HCT116 (cell line): ENCODE measurements at regions not wholly inside any gene's neighbourhood (a gene's known extent, or its start where the extent isn't known, plus 50 kb on each side); places are given as distances from the start of the nearest gene placed in this dataset.

Experiments used
- ATAC-seq: fragments of 200-7000 bp; cut with Tn5 transposase; 2 replicates; pipeline ENCODE4 v1.9.1; 2020; ENCODE audit warnings: mild to moderate bottlenecking, moderate library complexity
- BruUV-seq: library from RNA; stranded (reverse); fragments of 400-500 nt; replicated peaks from 2 replicates; lab custom pipeline; 2021; lab: Mats Ljungman, UMichigan
- CTCF ChIA-PET: fragments of 300-600 bp; sonication (Branson Sonifier 250); formaldehyde crosslinking; loops from one replicate; lab custom pipeline; 2021; ENCODE audit warnings: antibody characterized with exemption; lab: Charles Lee
- POLR2A ChIA-PET: fragments of 300-600, 350-600 bp; sonication (Branson Sonifier 250); formaldehyde crosslinking; loops from one replicate; lab custom pipeline; 2021; ENCODE audit warnings: antibody characterized with exemption; lab: Charles Lee
- RAD21 ChIA-PET, 2 experiments: fragments of 300-600 bp; sonication (Branson Sonifier 250); formaldehyde crosslinking; loops; one replicate each; lab custom pipeline; 2023; ENCODE audit warnings: low total read pairs in 2 of 2; ENCODE audit not compliant: uncharacterized antibody in 2 of 2, unreplicated experiment in 2 of 2, low non-redundant PET in 1 of 2; lab: Charles Lee
- DNase-seq: peaks from one replicate; pipeline ENCODE4 v3.0.0-alpha.2; 2010; ENCODE audit warnings: low read depth, low spot score
- H2AFZ ChIP-seq: fragments of 200-600 bp; shearing (Covaris generic), sonication (generic); 2 replicates; pipeline ENCODE4 v1.6.1; 2017; ENCODE audit warnings: low read depth, mixed run types, mixed read lengths, antibody characterized with exemption, low read length; ENCODE audit not compliant: poor library complexity, severe bottlenecking
- H3K27ac ChIP-seq: 2 replicates; pipeline ENCODE4 v1.5.1; 2012; ENCODE audit warnings: low read depth, low read length
- H3K27me3 ChIP-seq: fragments of 200-600 bp; sonication (generic); 2 replicates; pipeline ENCODE4 v1.6.1; 2016; ENCODE audit warnings: mixed run types, low read length, mixed read lengths; ENCODE audit not compliant: insufficient read depth
- H3K36me3 ChIP-seq, 2 experiments: fragments of 200-500 bp in 1 of 2; fragments of 200-600 bp in 1 of 2; sonication (Bioruptor generic) in 1 of 2; sonication (generic) in 1 of 2; 2 replicates each; pipeline versions ENCODE4 v1.5.1 to v1.6.1; 2014 to 2016; ENCODE audit warnings: low read length in 2 of 2, inconsistent platforms in 1 of 2, mixed read lengths in 1 of 2, mixed run types in 1 of 2; ENCODE audit not compliant: insufficient read depth in 2 of 2, control insufficient read depth in 1 of 2
- H3K4me1 ChIP-seq, 2 experiments: fragments of 200-600 bp in 1 of 2; sonication (generic) in 1 of 2; 2 replicates each; pipeline versions ENCODE4 v1.5.1 to v1.6.1; 2012 to 2017; ENCODE audit warnings: low read length in 2 of 2, inconsistent platforms in 1 of 2, mild to moderate bottlenecking in 1 of 2, mixed read lengths in 1 of 2, mixed run types in 1 of 2, moderate library complexity in 1 of 2; ENCODE audit not compliant: insufficient read depth in 2 of 2, control insufficient read depth in 1 of 2
- H3K4me2 ChIP-seq: fragments of 200-600 bp; sonication (generic); 2 replicates; pipeline ENCODE4 v1.6.1; 2017; ENCODE audit warnings: mixed run types, low read length, mixed read lengths
- H3K4me3 ChIP-seq, 2 experiments: fragments of 200-600 bp in 1 of 2; sonication (generic) in 1 of 2; replicated peaks in 1 of 2; 2 replicates each; pipeline ENCODE4 v1.5.1; 2011 to 2016; ENCODE audit warnings: low read length in 2 of 2, control low read depth in 1 of 2, low read depth in 1 of 2, mild to moderate bottlenecking in 1 of 2, mixed read lengths in 1 of 2, mixed run types in 1 of 2
- H3K79me2 ChIP-seq: fragments of 200-600 bp; sonication (generic); 2 replicates; pipeline ENCODE4 v1.6.1; 2017; ENCODE audit warnings: mild to moderate bottlenecking, mixed run types, low read length, moderate library complexity, mixed read lengths; ENCODE audit not compliant: insufficient read depth
- H3K9ac ChIP-seq: fragments of 200-600 bp; sonication (generic); 2 replicates; pipeline ENCODE4 v1.6.1; 2016; ENCODE audit warnings: low read length, mixed read lengths
- H3K9me2 ChIP-seq: fragments of 200-600 bp; sonication (generic), shearing (Covaris generic); 2 replicates; pipeline ENCODE4 v1.6.1; 2017; ENCODE audit warnings: mixed run types, mild to moderate bottlenecking, moderate library complexity; ENCODE audit not compliant: insufficient read depth
- H3K9me3 ChIP-seq, 2 experiments: fragments of 200-500 bp in 1 of 2; fragments of 200-600 bp in 1 of 2; sonication (Bioruptor generic) in 1 of 2; sonication (generic) in 1 of 2; 2 replicates each; pipeline ENCODE4 v1.6.1; 2014 to 2017; ENCODE audit warnings: low read length in 2 of 2, mixed read lengths in 2 of 2, inconsistent platforms in 1 of 2, low read depth in 1 of 2, mild to moderate bottlenecking in 1 of 2, mixed run types in 1 of 2, moderate library complexity in 1 of 2; ENCODE audit not compliant: control insufficient read depth in 1 of 2, insufficient read depth in 1 of 2
- H4K20me1 ChIP-seq: fragments of 200-600 bp; sonication (generic), shearing (Covaris generic); 2 replicates; pipeline ENCODE4 v1.6.1; 2017; ENCODE audit warnings: mixed run types, mild to moderate bottlenecking, moderate library complexity; ENCODE audit not compliant: insufficient read depth
- ATF3 ChIP-seq: IDR thresholded peaks from 2 replicates; pipeline ENCODE4 v1.6.1; 2012
- ELF1 ChIP-seq: IDR thresholded peaks from 2 replicates; pipeline ENCODE4 v1.6.1; 2012; ENCODE audit warnings: low read depth, borderline replicate concordance
- EZH2phosphoT487 ChIP-seq: fragments of 200-600 bp; IDR thresholded peaks from 2 replicates; pipeline ENCODE4 v1.6.1; 2018; ENCODE audit warnings: antibody characterized with exemption, borderline replicate concordance
- FOSL1 ChIP-seq: IDR thresholded peaks from 2 replicates; pipeline ENCODE4 v1.6.1; 2012; ENCODE audit warnings: low read depth
- JUND ChIP-seq: IDR thresholded peaks from 2 replicates; pipeline ENCODE4 v1.6.1; 2012
- POLR2A ChIP-seq: IDR thresholded peaks from 2 replicates; pipeline ENCODE4 v1.7.0; 2011; ENCODE audit warnings: borderline replicate concordance; ENCODE audit not compliant: insufficient read depth, insufficient read length; ENCODE audit errors: extremely low read depth
- POLR2AphosphoS5 ChIP-seq: IDR thresholded peaks from 2 replicates; pipeline ENCODE4 v1.6.1; 2011; ENCODE audit warnings: mild to moderate bottlenecking, low read depth, low read length, moderate library complexity
- REST ChIP-seq: IDR thresholded peaks from 2 replicates; pipeline ENCODE4 v1.6.1; 2012; ENCODE audit warnings: low read depth
- SP1 ChIP-seq: IDR thresholded peaks from 2 replicates; pipeline ENCODE4 v1.6.1; 2012; ENCODE audit warnings: low read depth
- SRF ChIP-seq: IDR thresholded peaks from 2 replicates; pipeline ENCODE4 v1.6.1; 2012; ENCODE audit warnings: low read depth
- ZBTB33 ChIP-seq: IDR thresholded peaks from 2 replicates; pipeline ENCODE4 v1.6.1; 2011; ENCODE audit warnings: mild to moderate bottlenecking, low read length, moderate library complexity; ENCODE audit not compliant: insufficient replicate concordance; ENCODE audit errors: extremely low read depth
- ZNF274 ChIP-seq: fragments of 200-500 bp; sonication (Bioruptor generic); IDR thresholded peaks from 2 replicates; pipeline ENCODE4 v1.6.1; 2014; ENCODE audit warnings: mild to moderate bottlenecking, low read depth, low read length, inconsistent platforms
- intact Hi-C: fragments of 100-400 bp; cut with micrococcal nuclease; formaldehyde crosslinking; loops from 2 replicates; pipeline ENCODE4 v1.10.0; 2022

GRCh38 chr17:69800870-69801269 lies 274.2 kb upstream of the KCNJ16 start:
- Histone ChIP-seq H3K27ac (no peak overlapping the region), H3K9ac (no peak overlapping the region), H3K4me1 (no peaks in the 10 kb centered on the region), H3K4me3 (no peak overlapping the region)
- intact Hi-C loops, result no loop called here
- BruUV-seq, result no TSS peak
- CTCF ChIA-PET, result no interaction called here
- TF ChIP-seq ELF1, result no peak
- TF ChIP-seq EZH2phosphoT487, result no peak
- TF ChIP-seq REST, result no peak
- TF ChIP-seq FOSL1, result no peak
- TF ChIP-seq SRF, result no peak
- no peak for TF ChIP-seq ZNF274
- TF ChIP-seq ATF3, result no peak
- no peak for TF ChIP-seq POLR2A
- no peak for TF ChIP-seq JUND
- TF ChIP-seq SP1, result no peak
- TF ChIP-seq ZBTB33, result no peak
- no peak for TF ChIP-seq POLR2AphosphoS5
- TF ChIP-seq, all 23 proteins: peak for 0
- no peak for ATAC-seq
- POLR2A ChIA-PET, result no interaction called here
- H3K9me3 ChIP-seq, result peaks cover 0 to 7% of the 10 kb centered on the region in 2 experiments; a peak in 2 of 4 replicates
- DNase-seq, result no peak
- no peak overlapping the region for H3K4me2 ChIP-seq
- H4K20me1 ChIP-seq, result no peaks in the 10 kb centered on the region
- RAD21 ChIA-PET, result no interaction called here
- no peaks in the 10 kb centered on the region for H3K36me3 ChIP-seq
- H3K79me2 ChIP-seq, result no peaks in the 10 kb centered on the region
- H3K27me3 ChIP-seq, result no peaks in the 10 kb centered on the region
- no peak overlapping the region for H2AFZ ChIP-seq
- no peaks in the 10 kb centered on the region for H3K9me2 ChIP-seq
